Tibial nerve (tissue), 3 donors: ENCODE measurements at regions not wholly inside any gene's neighbourhood (a gene's known extent, or its start where the extent isn't known, plus 50 kb on each side); places are given as distances from the start of the nearest gene placed in this dataset.

Source experiments
- POLR2A ChIP-seq, 2 donors: fragments of 450-650 bp; IDR thresholded peaks; one replicate each; pipeline ENCODE4 v1.6.1; 2017; ENCODE audit warnings: antibody characterized with exemption in 2 of 2, mild to moderate bottlenecking in 2 of 2, moderate library complexity in 2 of 2
- TF ChIP-seq, protein P1 (sequence below), 5 experiments: fragments of 200-600 bp in 3 of 5; fragments of 450-650 bp in 2 of 5; sonication (generic) in 3 of 5; IDR thresholded peaks; one replicate each; pipeline ENCODE4 v1.5.1; 2016 to 2019; ENCODE audit warnings: antibody characterized with exemption in 5 of 5, mild to moderate bottlenecking in 3 of 5, moderate library complexity in 2 of 5

DNA sequence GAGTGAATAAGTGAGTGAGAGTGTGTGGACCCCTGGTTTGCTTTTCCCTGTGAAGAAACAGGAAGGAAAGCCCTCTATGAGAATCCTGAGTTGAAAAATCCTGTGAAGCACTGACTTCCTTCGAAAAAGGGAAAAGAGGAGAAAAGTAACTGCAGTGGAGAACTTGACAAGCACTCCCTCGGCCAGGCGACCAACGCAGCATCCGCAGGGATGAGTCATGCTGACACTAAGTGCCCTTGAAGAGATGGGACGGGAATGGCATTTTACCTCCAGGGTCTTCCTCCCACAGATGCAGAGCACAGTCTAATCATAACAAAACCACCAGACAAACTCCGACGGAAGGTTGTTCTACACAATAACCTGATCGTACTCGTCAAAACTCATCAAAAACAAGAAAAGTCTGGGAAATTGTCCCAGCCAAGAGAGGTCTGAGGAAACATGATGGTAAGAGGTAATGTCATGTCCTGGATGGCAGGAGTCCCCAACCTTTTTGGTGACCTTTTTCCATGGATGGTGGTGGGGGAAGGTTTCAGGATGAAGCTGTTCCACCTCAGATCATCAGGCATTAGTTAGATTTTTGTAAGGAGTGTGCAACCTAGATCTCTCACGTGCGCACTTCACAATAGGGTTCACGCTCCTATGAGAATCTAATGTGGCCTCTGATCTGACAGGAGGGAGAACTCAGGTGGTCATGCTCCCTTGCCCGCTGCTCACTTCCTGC, 132.2 kb upstream of the B3GAT1 start:
- TF ChIP-seq, protein P1, sequence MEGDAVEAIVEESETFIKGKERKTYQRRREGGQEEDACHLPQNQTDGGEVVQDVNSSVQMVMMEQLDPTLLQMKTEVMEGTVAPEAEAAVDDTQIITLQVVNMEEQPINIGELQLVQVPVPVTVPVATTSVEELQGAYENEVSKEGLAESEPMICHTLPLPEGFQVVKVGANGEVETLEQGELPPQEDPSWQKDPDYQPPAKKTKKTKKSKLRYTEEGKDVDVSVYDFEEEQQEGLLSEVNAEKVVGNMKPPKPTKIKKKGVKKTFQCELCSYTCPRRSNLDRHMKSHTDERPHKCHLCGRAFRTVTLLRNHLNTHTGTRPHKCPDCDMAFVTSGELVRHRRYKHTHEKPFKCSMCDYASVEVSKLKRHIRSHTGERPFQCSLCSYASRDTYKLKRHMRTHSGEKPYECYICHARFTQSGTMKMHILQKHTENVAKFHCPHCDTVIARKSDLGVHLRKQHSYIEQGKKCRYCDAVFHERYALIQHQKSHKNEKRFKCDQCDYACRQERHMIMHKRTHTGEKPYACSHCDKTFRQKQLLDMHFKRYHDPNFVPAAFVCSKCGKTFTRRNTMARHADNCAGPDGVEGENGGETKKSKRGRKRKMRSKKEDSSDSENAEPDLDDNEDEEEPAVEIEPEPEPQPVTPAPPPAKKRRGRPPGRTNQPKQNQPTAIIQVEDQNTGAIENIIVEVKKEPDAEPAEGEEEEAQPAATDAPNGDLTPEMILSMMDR (IDR thresholded peaks at IDR 0.05): no peak
- no peak for TF ChIP-seq POLR2A (IDR thresholded peaks at IDR 0.05)
